Subcutaneous abdominal adipose tissue (tissue), 5 donors: ENCODE measurements at regions not wholly inside any gene's neighbourhood (a gene's known extent, or its start where the extent isn't known, plus 50 kb on each side); places are given as distances from the start of the nearest gene placed in this dataset.

ENCODE experiments used
- H3K27ac ChIP-seq: one replicate; pipeline ENCODE4 v1.7.0; 2013; ENCODE audit warnings: low read depth, mild to moderate bottlenecking, inconsistent platforms, low read length, moderate library complexity
- H3K27me3 ChIP-seq, 5 donors: one replicate each; pipeline ENCODE4 v1.7.0; 2013; ENCODE audit warnings: low read length in 5 of 5, inconsistent platforms in 1 of 5; ENCODE audit not compliant: control insufficient read depth in 5 of 5, insufficient read depth in 4 of 5
- H3K36me3 ChIP-seq, 5 donors: one replicate each; pipeline ENCODE4 v1.7.0; 2013; ENCODE audit warnings: low read length in 5 of 5; ENCODE audit not compliant: control insufficient read depth in 5 of 5, insufficient read depth in 5 of 5
- H3K4me1 ChIP-seq, 5 donors: one replicate each; pipeline ENCODE4 v1.7.0; 2013; ENCODE audit warnings: low read length in 5 of 5, mild to moderate bottlenecking in 3 of 5, moderate library complexity in 1 of 5; ENCODE audit not compliant: control insufficient read depth in 5 of 5, insufficient read depth in 5 of 5
- H3K4me3 ChIP-seq, 5 donors: one replicate each; pipeline ENCODE4 v1.7.0; 2013; ENCODE audit warnings: low read length in 5 of 5, low read depth in 1 of 5
- H3K9ac ChIP-seq, 5 donors: one replicate each; pipeline ENCODE4 v1.7.0; 2013; ENCODE audit warnings: low read length in 5 of 5, mild to moderate bottlenecking in 4 of 5, moderate library complexity in 3 of 5
- H3K9me3 ChIP-seq, 5 donors: one replicate each; pipeline ENCODE4 v1.7.0; 2013; ENCODE audit warnings: low read length in 5 of 5; ENCODE audit not compliant: control insufficient read depth in 5 of 5
- donor health status: healthy.
- donor health status: healthy.
- donor health status: healthy.
- donor health status: healthy.
- donor health status: healthy.

- H3K4me3 ChIP-seq: no peak overlapping the region
- H3K36me3 ChIP-seq: no peaks in the 10 kb centered on the region
- H3K9me3 ChIP-seq: no peaks in the 10 kb centered on the region
- no peaks in the 10 kb centered on the region for H3K27me3 ChIP-seq
- no peak overlapping the region for H3K27ac ChIP-seq
- H3K4me1 ChIP-seq: no peaks in the 10 kb centered on the region
- H3K9ac ChIP-seq: no peak overlapping the region
Observed at GRCh38 chr18:30588673-30589164, 453.8 kb downstream of the DSC3 start.

- no peaks in the 10 kb centered on the region for H3K36me3 ChIP-seq
- H3K27me3 ChIP-seq: no peaks in the 10 kb centered on the region
- no peaks in the 10 kb centered on the region for H3K9me3 ChIP-seq
- no peak overlapping the region for H3K4me3 ChIP-seq
- H3K9ac ChIP-seq: no peak overlapping the region
- H3K27ac ChIP-seq: no peak overlapping the region
- no peaks in the 10 kb centered on the region for H3K4me1 ChIP-seq
Observed at GRCh38 chr18:30583768-30584167, 458.8 kb downstream of the DSC3 start.

- Histone ChIP-seq H3K4me1 (no peaks in the 10 kb centered on the region), H3K27me3 (no peaks in the 10 kb centered on the region), H3K9ac (no peak overlapping the region), H3K27ac (no peak overlapping the region), H3K9me3 (no peaks in the 10 kb centered on the region), H3K36me3 (no peaks in the 10 kb centered on the region), H3K4me3 (no peak overlapping the region)
Observed at GRCh38 chr18:30582078-30582477, 460.5 kb downstream of the DSC3 start.

GRCh38 chr18:30578707-30579106, 463.8 kb downstream of the DSC3 start:
- H3K9ac ChIP-seq: no peak overlapping the region
- H3K4me3 ChIP-seq: no peak overlapping the region
- no peaks in the 10 kb centered on the region for H3K9me3 ChIP-seq
- no peaks in the 10 kb centered on the region for H3K27me3 ChIP-seq
- no peaks in the 10 kb centered on the region for H3K36me3 ChIP-seq
- H3K4me1 ChIP-seq: no peaks in the 10 kb centered on the region
- H3K27ac ChIP-seq: no peak overlapping the region

- no peak overlapping the region for H3K4me3 ChIP-seq
- H3K27ac ChIP-seq: no peak overlapping the region
- H3K36me3 ChIP-seq: no peaks in the 10 kb centered on the region
- H3K4me1 ChIP-seq: no peaks in the 10 kb centered on the region
- H3K9ac ChIP-seq: no peak overlapping the region
- H3K27me3 ChIP-seq: peaks cover 0 to 2% (median 0%) of the 10 kb centered on the region in 5 donors
- H3K9me3 ChIP-seq: no peaks in the 10 kb centered on the region
Observed at GRCh38 chr18:30572214-30572613, 470.3 kb downstream of the DSC3 start.

GRCh38 chr18:30568333-30568732, 474.2 kb downstream of the DSC3 start:
- Histone ChIP-seq H3K36me3 (no peaks in the 10 kb centered on the region), H3K27ac (no peak overlapping the region)

GRCh38 chr18:30566877-30567276, 475.7 kb downstream of the DSC3 start:
- no peak overlapping the region for H3K9ac ChIP-seq
- H3K27me3 ChIP-seq: peaks cover 0 to 2% (median 0%) of the 10 kb centered on the region in 5 donors
- no peaks in the 10 kb centered on the region for H3K36me3 ChIP-seq
- no peaks in the 10 kb centered on the region for H3K4me1 ChIP-seq
- H3K4me3 ChIP-seq: no peak overlapping the region
- H3K9me3 ChIP-seq: no peaks in the 10 kb centered on the region
- no peak overlapping the region for H3K27ac ChIP-seq

More at GRCh38 chr18:30568333-30568732, 474.2 kb downstream of the DSC3 start:
- Histone ChIP-seq H3K9me3 (no peaks in the 10 kb centered on the region), H3K4me1 (no peaks in the 10 kb centered on the region), H3K4me3 (no peak overlapping the region), H3K9ac (no peak overlapping the region), H3K27me3 (peaks cover 0 to 2% (median 0%) of the 10 kb centered on the region in 5 donors)

GRCh38 chr18:30562231-30562630, 480.3 kb downstream of the DSC3 start:
- no peaks in the 10 kb centered on the region for H3K36me3 ChIP-seq
- no peaks in the 10 kb centered on the region for H3K9me3 ChIP-seq
- H3K27me3 ChIP-seq: no peaks in the 10 kb centered on the region
- no peaks in the 10 kb centered on the region for H3K4me1 ChIP-seq
- H3K27ac ChIP-seq: no peak overlapping the region
- H3K9ac ChIP-seq: no peak overlapping the region
- H3K4me3 ChIP-seq: no peak overlapping the region

GRCh38 chr18:30556112-30556511, 486.4 kb downstream of the DSC3 start:
- no peaks in the 10 kb centered on the region for H3K27me3 ChIP-seq
- H3K9me3 ChIP-seq: no peaks in the 10 kb centered on the region
- no peak overlapping the region for H3K27ac ChIP-seq
- H3K9ac ChIP-seq: no peak overlapping the region
- H3K36me3 ChIP-seq: no peaks in the 10 kb centered on the region
- no peak overlapping the region for H3K4me3 ChIP-seq
- no peaks in the 10 kb centered on the region for H3K4me1 ChIP-seq

GRCh38 chr18:30545393-30545792, 497.1 kb downstream of the DSC3 start:
- H3K9me3 ChIP-seq: no peaks in the 10 kb centered on the region
- no peaks in the 10 kb centered on the region for H3K27me3 ChIP-seq
- H3K9ac ChIP-seq: no peak overlapping the region
- no peaks in the 10 kb centered on the region for H3K36me3 ChIP-seq
- H3K4me1 ChIP-seq: no peaks in the 10 kb centered on the region
- no peak overlapping the region for H3K27ac ChIP-seq
- H3K4me3 ChIP-seq: no peak overlapping the region

- Histone ChIP-seq H3K9ac (no peak overlapping the region), H3K27me3 (no peaks in the 10 kb centered on the region), H3K4me3 (no peak overlapping the region), H3K9me3 (no peaks in the 10 kb centered on the region), H3K4me1 (no peaks in the 10 kb centered on the region), H3K27ac (no peak overlapping the region), H3K36me3 (no peaks in the 10 kb centered on the region)
Observed at GRCh38 chr18:30544141-30544540, 498.4 kb downstream of the DSC3 start.
